Endodermal cell (in vitro differentiated cells): ENCODE measurements at regions not wholly inside any gene's neighbourhood (a gene's known extent, or its start where the extent isn't known, plus 50 kb on each side); places are given as distances from the start of the nearest gene placed in this dataset.
"Not testable (repeated sequence)": the region's sequence is repeated elsewhere in the genome, so short reads cannot be mapped to it uniquely, and the experiment has no call there.

Source experiments
- DNase-seq: peaks from one replicate; pipeline ENCODE4 v3.0.0-alpha.2; 2017
- H3K27ac ChIP-seq: 2 replicates; pipeline ENCODE4 v1.5.1; 2013; ENCODE audit warnings: mild to moderate bottlenecking, low read depth, low read length, moderate library complexity
- H3K27me3 ChIP-seq: 2 replicates; pipeline ENCODE4 v1.6.1; 2013; ENCODE audit warnings: mild to moderate bottlenecking, low read length, moderate library complexity; ENCODE audit not compliant: insufficient read depth, control insufficient read depth, poor library complexity, severe bottlenecking
- H3K36me3 ChIP-seq: 2 replicates; pipeline ENCODE4 v1.7.0; 2013; ENCODE audit warnings: mild to moderate bottlenecking, low read length, moderate library complexity; ENCODE audit not compliant: control insufficient read depth, insufficient read depth
- H3K4me1 ChIP-seq: one replicate; pipeline ENCODE4 v1.7.0; 2013; ENCODE audit warnings: low read length; ENCODE audit not compliant: control insufficient read depth, insufficient read depth
- H3K4me3 ChIP-seq: 2 replicates; pipeline ENCODE4 v1.5.1; 2013; ENCODE audit warnings: mild to moderate bottlenecking, low read length, moderate library complexity
- H3K9ac ChIP-seq: 2 replicates; pipeline ENCODE4 v1.6.1; 2013; ENCODE audit warnings: mild to moderate bottlenecking, low read length, moderate library complexity; ENCODE audit not compliant: poor library complexity, severe bottlenecking; ENCODE audit errors: extremely low read depth
- H3K9me3 ChIP-seq: 2 replicates; pipeline ENCODE4 v1.6.1; 2013; ENCODE audit warnings: mild to moderate bottlenecking, low read length, moderate library complexity; ENCODE audit not compliant: control insufficient read depth
- H3K27ac Mint-ChIP-seq: 2 replicates; pipeline ENCODE4 v1.8.0; 2020; ENCODE audit warnings: mixed read lengths
- H3K27me3 Mint-ChIP-seq: 2 replicates; pipeline ENCODE4 v1.8.0; 2021; ENCODE audit warnings: mild to moderate bottlenecking, mixed read lengths; ENCODE audit not compliant: insufficient read depth
- H3K36me3 Mint-ChIP-seq: 2 replicates; pipeline ENCODE4 v1.8.0; 2020; ENCODE audit warnings: low read depth, mixed read lengths
- H3K4me1 Mint-ChIP-seq: 2 replicates; pipeline ENCODE4 v1.8.0; 2020; ENCODE audit warnings: mixed read lengths
- H3K4me3 Mint-ChIP-seq: 2 replicates; pipeline ENCODE4 v1.8.0; 2020; ENCODE audit warnings: mild to moderate bottlenecking, moderate library complexity, mixed read lengths
- H3K9me3 Mint-ChIP-seq: 2 replicates; pipeline ENCODE4 v1.8.0; 2020; ENCODE audit warnings: mild to moderate bottlenecking, mixed read lengths
- WGBS, 2 experiments: methylation state at CpG; one replicate each; pipeline versions ENCODE4 v1.1.5 to v1.1.7; 2013; ENCODE audit warnings: missing lambda C conversion rate in 2 of 2, mixed read lengths in 1 of 2; ENCODE audit not compliant: insufficient coverage in 1 of 2, insufficient read length in 1 of 2; 5-methylcytosine and 5-hydroxymethylcytosine counted together
- TF ChIP-seq, protein P1 (sequence below): fragments of 200-600 bp; sonication (generic); conservative IDR thresholded peaks from 2 replicates; pipeline ENCODE4 v1.5.0; 2021; ENCODE audit warnings: antibody characterized with exemption, mild to moderate bottlenecking

DNA sequence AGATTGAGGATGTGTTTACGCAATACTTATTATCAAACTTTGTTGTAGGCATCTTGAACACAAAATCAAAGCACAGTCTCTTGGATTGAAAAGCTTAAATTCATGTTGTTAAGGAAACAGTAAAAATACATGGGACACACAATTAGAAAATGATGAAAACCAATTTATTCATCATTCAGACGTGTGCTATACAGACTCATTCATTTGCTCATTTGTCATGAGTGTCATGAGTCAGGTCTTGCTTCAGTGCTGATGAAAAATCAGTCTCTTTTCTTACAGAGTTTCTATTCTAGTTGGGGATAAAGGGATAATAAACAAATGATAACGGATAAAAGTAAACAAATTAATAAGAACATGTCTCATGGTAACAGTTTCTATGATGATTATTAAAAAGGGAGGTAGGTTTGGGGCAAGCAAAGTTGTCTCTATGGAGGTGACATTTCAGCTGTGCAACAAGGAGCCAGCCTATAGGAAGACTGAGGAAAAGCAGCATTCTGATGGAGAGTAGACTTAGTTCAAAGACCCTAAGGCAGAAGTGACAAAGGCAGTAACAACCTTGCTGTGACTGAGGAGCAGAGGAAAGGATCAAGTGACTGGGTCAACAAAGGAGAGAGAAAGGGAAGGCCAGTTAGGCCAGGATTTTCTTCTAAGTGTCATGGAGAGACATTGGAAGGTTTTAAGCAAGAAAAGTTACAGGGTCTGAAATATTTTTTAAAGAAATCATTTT is 224.0 kb upstream of the HHIP start:
- no peak overlapping the region for H3K4me3 ChIP-seq
- no peaks in the 10 kb centered on the region for H3K27me3 ChIP-seq
- no peaks in the 10 kb centered on the region for H3K9me3 ChIP-seq
- WGBS, 2 experiments, result 67 to 87% methylated on average over 1 to 3 of the region's 3 CpGs
- H3K4me1 Mint-ChIP-seq, result peaks cover 11% of the 10 kb centered on the region
- no peak for DNase-seq
- no peaks in the 10 kb centered on the region for H3K27me3 Mint-ChIP-seq
- TF ChIP-seq, protein P1, sequence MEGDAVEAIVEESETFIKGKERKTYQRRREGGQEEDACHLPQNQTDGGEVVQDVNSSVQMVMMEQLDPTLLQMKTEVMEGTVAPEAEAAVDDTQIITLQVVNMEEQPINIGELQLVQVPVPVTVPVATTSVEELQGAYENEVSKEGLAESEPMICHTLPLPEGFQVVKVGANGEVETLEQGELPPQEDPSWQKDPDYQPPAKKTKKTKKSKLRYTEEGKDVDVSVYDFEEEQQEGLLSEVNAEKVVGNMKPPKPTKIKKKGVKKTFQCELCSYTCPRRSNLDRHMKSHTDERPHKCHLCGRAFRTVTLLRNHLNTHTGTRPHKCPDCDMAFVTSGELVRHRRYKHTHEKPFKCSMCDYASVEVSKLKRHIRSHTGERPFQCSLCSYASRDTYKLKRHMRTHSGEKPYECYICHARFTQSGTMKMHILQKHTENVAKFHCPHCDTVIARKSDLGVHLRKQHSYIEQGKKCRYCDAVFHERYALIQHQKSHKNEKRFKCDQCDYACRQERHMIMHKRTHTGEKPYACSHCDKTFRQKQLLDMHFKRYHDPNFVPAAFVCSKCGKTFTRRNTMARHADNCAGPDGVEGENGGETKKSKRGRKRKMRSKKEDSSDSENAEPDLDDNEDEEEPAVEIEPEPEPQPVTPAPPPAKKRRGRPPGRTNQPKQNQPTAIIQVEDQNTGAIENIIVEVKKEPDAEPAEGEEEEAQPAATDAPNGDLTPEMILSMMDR, result peak; percentile 25
- H3K27ac Mint-ChIP-seq, result no peak overlapping the region
- no peaks in the 10 kb centered on the region for H3K36me3 Mint-ChIP-seq
- H3K4me1 ChIP-seq, result peaks cover 3% of the 10 kb centered on the region
- no peak overlapping the region for H3K9ac ChIP-seq
- H3K9me3 Mint-ChIP-seq, result no peaks in the 10 kb centered on the region
- no peak overlapping the region for H3K27ac ChIP-seq
- H3K4me3 Mint-ChIP-seq, result no peak overlapping the region
- no peaks in the 10 kb centered on the region for H3K36me3 ChIP-seq

DNA sequence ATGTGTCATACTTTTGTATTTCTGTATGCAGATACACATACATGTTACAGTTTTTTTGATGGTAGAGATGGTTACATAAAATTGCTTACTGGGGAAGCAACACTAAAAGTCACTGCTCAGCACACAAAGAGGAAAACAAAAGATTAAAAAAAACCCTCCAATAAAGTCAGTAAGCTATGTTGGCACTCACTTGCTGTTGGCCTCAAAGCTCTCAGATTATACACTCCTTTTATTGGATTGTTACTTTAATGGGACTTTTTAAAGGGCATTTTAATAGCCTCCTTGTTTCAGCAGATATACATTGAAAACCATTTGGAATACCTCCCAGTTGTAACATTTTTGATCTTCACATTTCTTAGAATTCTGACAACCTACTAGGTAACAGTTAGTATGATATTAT is 222.0 kb upstream of the HHIP start:
- no peak for DNase-seq
- Mint-ChIP-seq H3K9me3 (no peaks in the 10 kb centered on the region), H3K4me1 (peaks cover 11% of the 10 kb centered on the region), H3K36me3 (no peaks in the 10 kb centered on the region), H3K27ac (no peak overlapping the region), H3K4me3 (no peak overlapping the region), H3K27me3 (no peaks in the 10 kb centered on the region)
- no peaks in the 10 kb centered on the region for H3K36me3 ChIP-seq
- no peaks in the 10 kb centered on the region for H3K27me3 ChIP-seq
- H3K9ac ChIP-seq, result no peak overlapping the region
- no peak overlapping the region for H3K4me3 ChIP-seq
- no peaks in the 10 kb centered on the region for H3K9me3 ChIP-seq
- no peak overlapping the region for H3K27ac ChIP-seq
- peaks cover 3% of the 10 kb centered on the region for H3K4me1 ChIP-seq
- TF ChIP-seq, protein P1, result no peak

DNA sequence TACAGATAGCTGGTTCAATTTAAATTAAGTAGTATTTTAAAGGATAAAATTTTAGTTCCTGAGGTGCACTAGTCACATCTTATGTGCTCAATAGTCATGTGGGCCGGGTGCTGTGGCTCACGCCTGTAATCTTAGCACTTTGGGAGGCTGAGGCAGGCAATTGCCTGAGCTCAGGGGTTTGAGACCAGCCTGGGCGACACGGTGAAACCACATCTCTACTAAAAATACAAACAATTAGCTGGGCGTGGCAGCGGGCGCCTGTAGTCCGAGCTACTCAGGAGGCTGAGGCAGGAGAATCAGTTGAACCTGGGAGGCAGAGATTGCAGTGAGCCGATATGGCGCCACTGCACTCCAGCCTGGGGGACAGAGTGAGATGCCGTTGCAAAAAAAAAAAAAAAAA is 219.9 kb upstream of the HHIP start:
- H3K27ac ChIP-seq, H3K27me3 Mint-ChIP-seq, H3K27me3 ChIP-seq, DNase-seq, H3K36me3 Mint-ChIP-seq, H3K9ac ChIP-seq, H3K27ac Mint-ChIP-seq, H3K4me3 Mint-ChIP-seq, H3K9me3 ChIP-seq, H3K4me1 ChIP-seq, H3K9me3 Mint-ChIP-seq, H3K36me3 ChIP-seq, H3K4me3 ChIP-seq: not testable (repeated sequence)
- peaks cover 11% of the 10 kb centered on the region for H3K4me1 Mint-ChIP-seq
- WGBS, 2 experiments, result 83 to 92% methylated on average over 1 to 11 of the region's 11 CpGs

DNA sequence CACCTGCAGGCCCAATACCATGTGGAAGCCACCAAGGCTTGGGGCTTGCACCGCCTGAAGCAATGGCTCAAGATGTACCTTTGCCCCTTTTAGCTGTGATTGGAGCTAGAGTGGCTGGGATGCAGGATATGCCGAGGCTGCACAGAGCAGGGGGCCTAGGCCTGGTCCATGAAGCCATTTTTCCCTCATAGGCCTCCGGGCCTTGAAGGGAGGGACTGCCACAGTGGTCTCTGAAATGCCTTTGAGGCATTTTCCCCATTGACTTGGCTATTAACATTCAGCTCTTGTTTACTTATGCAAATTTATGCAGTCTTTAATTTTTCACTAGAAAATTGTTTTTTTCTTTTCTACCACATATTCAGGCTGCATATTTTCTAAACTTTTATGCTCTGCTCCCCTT is 203.2 kb upstream of the HHIP start:
- no peaks in the 10 kb centered on the region for H3K4me1 Mint-ChIP-seq
- Histone ChIP-seq H3K36me3 (no peaks in the 10 kb centered on the region), H3K27ac (no peak overlapping the region), H3K9me3 (peaks cover 3% of the 10 kb centered on the region), H3K4me1 (no peaks in the 10 kb centered on the region), H3K4me3 (no peak overlapping the region), H3K9ac (no peak overlapping the region), H3K27me3 (no peaks in the 10 kb centered on the region)
- WGBS, 2 experiments, result 89 to 94% methylated on average over 1 to 3 of the region's 3 CpGs
- H3K27ac Mint-ChIP-seq, result no peak overlapping the region
- H3K36me3 Mint-ChIP-seq, result no peaks in the 10 kb centered on the region
- peaks cover 9% of the 10 kb centered on the region for H3K9me3 Mint-ChIP-seq
- no peak for DNase-seq
- TF ChIP-seq, protein P1, result no peak
- no peak overlapping the region for H3K4me3 Mint-ChIP-seq
- H3K27me3 Mint-ChIP-seq, result no peaks in the 10 kb centered on the region
